Occipital lobe (tissue), 1 donor: ENCODE measurements at regions not wholly inside any gene's neighbourhood (a gene's known extent, or its start where the extent isn't known, plus 50 kb on each side); places are given as distances from the start of the nearest gene placed in this dataset.

ENCODE experiments used
- DNase-seq: peaks from one replicate; lab custom pipeline; 2025; lab: John Stamatoyannopoulos, UW

GRCh38 chr16:26189536-26189935 lies 497.8 kb downstream of the HS3ST4 start:
- no peak for DNase-seq

GRCh38 chr16:26194526-26194925 lies 502.8 kb downstream of the HS3ST4 start:
- DNase-seq: no peak

GRCh38 chr16:26195225-26195624 lies 503.5 kb downstream of the HS3ST4 start:
- no peak for DNase-seq

- DNase-seq: no peak
These were observed 504.6 kb downstream of the HS3ST4 start for GRCh38 chr16:26196310-26196709.

GRCh38 chr16:26196802-26197201 lies 505.0 kb downstream of the HS3ST4 start:
- DNase-seq: no peak

GRCh38 chr16:26197707-26198106 lies 505.9 kb downstream of the HS3ST4 start:
- no peak for DNase-seq

- DNase-seq: no peak
These were observed 506.5 kb downstream of the HS3ST4 start for GRCh38 chr16:26198221-26198620.

- DNase-seq: no peak
These were observed 512.4 kb downstream of the HS3ST4 start for GRCh38 chr16:26204138-26204537.

- no peak for DNase-seq
These were observed 519.8 kb downstream of the HS3ST4 start for GRCh38 chr16:26211542-26211941.

GRCh38 chr16:26212599-26212998 lies 520.8 kb downstream of the HS3ST4 start:
- no peak for DNase-seq

- no peak for DNase-seq
These were observed 522.9 kb downstream of the HS3ST4 start for GRCh38 chr16:26214581-26215174.

GRCh38 chr16:26220894-26221293 lies 529.1 kb downstream of the HS3ST4 start:
- no peak for DNase-seq

GRCh38 chr16:26231647-26232046 lies 539.9 kb downstream of the HS3ST4 start:
- DNase-seq: no peak

GRCh38 chr16:26240807-26241206 lies 549.0 kb downstream of the HS3ST4 start:
- DNase-seq: no peak

- DNase-seq: no peak
These were observed 555.3 kb downstream of the HS3ST4 start for GRCh38 chr16:26247063-26247462.

- no peak for DNase-seq
These were observed 560.8 kb downstream of the HS3ST4 start for GRCh38 chr16:26252598-26252997.

GRCh38 chr16:26261621-26262020 lies 569.9 kb downstream of the HS3ST4 start:
- DNase-seq: no peak

GRCh38 chr16:26263406-26263805 lies 571.6 kb downstream of the HS3ST4 start:
- no peak for DNase-seq

- no peak for DNase-seq
These were observed 575.9 kb downstream of the HS3ST4 start for GRCh38 chr16:26267641-26268040.

GRCh38 chr16:26269673-26270072 lies 577.9 kb downstream of the HS3ST4 start:
- DNase-seq: no peak

GRCh38 chr16:26273607-26274006 lies 581.8 kb downstream of the HS3ST4 start:
- no peak for DNase-seq

- DNase-seq: no peak
These were observed 583.3 kb downstream of the HS3ST4 start for GRCh38 chr16:26275021-26275590.

- no peak for DNase-seq
These were observed 584.5 kb downstream of the HS3ST4 start for GRCh38 chr16:26276289-26276688.
